B cell (primary cell): ENCODE measurements at regions not wholly inside any gene's neighbourhood (a gene's known extent, or its start where the extent isn't known, plus 50 kb on each side); places are given as distances from the start of the nearest gene placed in this dataset.

Experiments used
- ATAC-seq: fragments of 200-7000 bp; cut with Tn5 transposase; one replicate; pipeline ENCODE4 v1.10.0; 2021; ENCODE audit warnings: low read depth, mild to moderate bottlenecking, moderate number of reproducible peaks, moderate library complexity
- CTCF ChIA-PET: fragments of 350-600 bp; sonication (Branson Sonifier 250); formaldehyde crosslinking; loops from one replicate; lab custom pipeline; 2021; ENCODE audit warnings: antibody characterized with exemption, inconsistent platforms; lab: Charles Lee
- POLR2A ChIA-PET: fragments of 350-600 bp; sonication (Branson Sonifier 250); formaldehyde crosslinking; loops from one replicate; lab custom pipeline; 2021; ENCODE audit warnings: antibody characterized with exemption; lab: Charles Lee
- DNase-seq: peaks from one replicate; pipeline ENCODE4 v3.0.0; 2013
- H2AFZ ChIP-seq: 2 replicates; pipeline ENCODE4 v1.6.1; 2012; ENCODE audit warnings: mild to moderate bottlenecking, low read depth, low read length; ENCODE audit not compliant: insufficient read depth, poor library complexity, severe bottlenecking
- H3K27ac ChIP-seq, 2 donors: 1 replicate in 1 of 2; 2 replicates in 1 of 2; pipeline ENCODE4 v1.5.1; 2012 to 2013; ENCODE audit warnings: low read length in 2 of 2, mild to moderate bottlenecking in 2 of 2, moderate library complexity in 1 of 2
- H3K27me3 ChIP-seq, 4 experiments: fragments of 200-600 bp in 1 of 4; sonication (generic) in 1 of 4; replicated peaks in 1 of 4; 1 replicate in 2 of 4; 2 replicates in 2 of 4; pipeline versions ENCODE4 v1.6.1 to v1.7.0; 2013 to 2016; ENCODE audit warnings: low read length in 3 of 4, mild to moderate bottlenecking in 2 of 4, mixed read lengths in 1 of 4, moderate library complexity in 1 of 4; ENCODE audit not compliant: insufficient read depth in 4 of 4, control insufficient read depth in 3 of 4; ENCODE audit errors: control extremely low read depth in 1 of 4
- H3K36me3 ChIP-seq, 2 experiments: replicated peaks in 1 of 2; 1 replicate in 1 of 2; 2 replicates in 1 of 2; pipeline versions ENCODE4 v1.6.1 to v1.7.1; 2013; ENCODE audit warnings: low read length in 1 of 2; ENCODE audit not compliant: insufficient read depth in 2 of 2, control insufficient read depth in 1 of 2; ENCODE audit errors: control extremely low read depth in 1 of 2, extremely low read depth in 1 of 2
- H3K4me1 ChIP-seq, 2 donors: fragments of 200-600 bp in 1 of 2; sonication (generic) in 1 of 2; 1 replicate in 1 of 2; 2 replicates in 1 of 2; pipeline versions ENCODE4 v1.5.1 to v1.6.1; 2013 to 2017; ENCODE audit warnings: low read length in 2 of 2; ENCODE audit not compliant: control insufficient read depth in 2 of 2, insufficient read depth in 2 of 2
- H3K4me2 ChIP-seq: replicated peaks from 2 replicates; pipeline ENCODE3; 2012; ENCODE audit warnings: mild to moderate bottlenecking, low read depth, low read length; ENCODE audit not compliant: poor library complexity, severe bottlenecking
- H3K4me3 ChIP-seq, 5 experiments: fragments of 200-600 bp in 1 of 5; sonication (generic) in 1 of 5; 1 replicate in 3 of 5; 2 replicates in 2 of 5; pipeline versions ENCODE4 v1.5.1 to v1.7.0; 2011 to 2016; ENCODE audit warnings: low read length in 4 of 5, mild to moderate bottlenecking in 4 of 5, low read depth in 2 of 5, control low read depth in 1 of 5, moderate library complexity in 1 of 5; ENCODE audit not compliant: insufficient read depth in 1 of 5; ENCODE audit errors: control extremely low read depth in 1 of 5, extremely low read depth in 1 of 5
- H3K79me2 ChIP-seq: fragments of 200-600 bp; sonication (generic); one replicate; pipeline ENCODE4 v1.6.0; 2016; ENCODE audit warnings: low read length; ENCODE audit not compliant: control insufficient read depth, insufficient read depth
- H3K9ac ChIP-seq: fragments of 200-600 bp; sonication (generic); 2 replicates; pipeline ENCODE4 v1.6.1; 2017; ENCODE audit warnings: mild to moderate bottlenecking, low read length, moderate library complexity
- H3K9me3 ChIP-seq, 3 donors: one replicate each; pipeline versions ENCODE4 v1.6.1 to v1.7.1; 2013; ENCODE audit warnings: low read length in 2 of 3; ENCODE audit not compliant: control insufficient read depth in 2 of 3, insufficient read depth in 1 of 3; ENCODE audit errors: control extremely low read depth in 1 of 3
- H4K20me1 ChIP-seq: 2 replicates; pipeline ENCODE4 v1.6.0; 2012; ENCODE audit warnings: mild to moderate bottlenecking, low read length; ENCODE audit not compliant: insufficient read depth, control insufficient read depth, poor library complexity, severe bottlenecking
- H3K27ac Mint-ChIP-seq: one replicate; pipeline ENCODE4 v1.8.0; 2021; ENCODE audit warnings: mixed read lengths
- H3K27me3 Mint-ChIP-seq: one replicate; pipeline ENCODE4 v1.8.0; 2021; ENCODE audit warnings: mixed read lengths
- H3K4me1 Mint-ChIP-seq: one replicate; pipeline ENCODE4 v1.8.0; 2021; ENCODE audit warnings: mixed read lengths
- H3K4me3 Mint-ChIP-seq: one replicate; pipeline ENCODE4 v1.8.0; 2021; ENCODE audit warnings: mixed read lengths
- H3K9me3 Mint-ChIP-seq: one replicate; pipeline ENCODE4 v1.8.0; 2022; ENCODE audit warnings: mixed read lengths; ENCODE audit not compliant: insufficient read depth
- CTCF ChIP-seq: fragments of 200-600 bp; IDR thresholded peaks from one replicate; pipeline ENCODE4 v1.8.0; 2022; ENCODE audit warnings: antibody characterized with exemption, mild to moderate bottlenecking
- EZH2 ChIP-seq: IDR thresholded peaks from 2 replicates; pipeline ENCODE4 v1.6.1; 2012; ENCODE audit warnings: borderline replicate concordance, low read depth, mild to moderate bottlenecking, moderate library complexity, low read length; ENCODE audit not compliant: insufficient read depth, poor library complexity, severe bottlenecking
- WGBS: methylation state at CpG from one replicate; pipeline ENCODE4 v1.1.5; 2013; ENCODE audit warnings: missing lambda C conversion rate; ENCODE audit not compliant: insufficient coverage; 5-methylcytosine and 5-hydroxymethylcytosine counted together
- intact Hi-C: fragments of 100-400 bp; cut with micrococcal nuclease; formaldehyde crosslinking; loops from one replicate; pipeline ENCODE4 v1.10.0; 2022

- ChIA-PET POLR2A (no interaction called here), CTCF (no interaction called here)
Observed at GRCh38 chr9:3047912-3048311, 204.0 kb upstream of the PUM3 start.

GRCh38 chr9:3045153-3045552, 201.3 kb upstream of the PUM3 start:
- no peaks in the 10 kb centered on the region for H3K4me1 ChIP-seq
- intact Hi-C loops = no loop called here
- Mint-ChIP-seq H3K27me3 (no peaks in the 10 kb centered on the region), H3K4me3 (no peak overlapping the region), H3K4me1 (no peaks in the 10 kb centered on the region), H3K27ac (no peak overlapping the region), H3K9me3 (no peaks in the 10 kb centered on the region)
- no peak for TF ChIP-seq EZH2
- TF ChIP-seq CTCF = no peak
- no peak for ATAC-seq
- no peaks in the 10 kb centered on the region for H3K27me3 ChIP-seq
- ChIA-PET CTCF (no interaction called here), POLR2A (no interaction called here)
- H3K79me2 ChIP-seq = no peaks in the 10 kb centered on the region
- no peak overlapping the region for H3K4me3 ChIP-seq
- H4K20me1 ChIP-seq = no peaks in the 10 kb centered on the region
- no peak overlapping the region for H2AFZ ChIP-seq
- no peak for DNase-seq
- H3K4me2 ChIP-seq = no peak overlapping the region
- H3K36me3 ChIP-seq = no peaks in the 10 kb centered on the region
- no peak overlapping the region for H3K9ac ChIP-seq
- H3K9me3 ChIP-seq = peaks cover 0 to 1% (median 0%) of the 10 kb centered on the region in 3 donors
- no CpG with 5 or more reads among the region's 1 CpG for WGBS
- no peak overlapping the region for H3K27ac ChIP-seq

More at GRCh38 chr9:3047912-3048311, 204.0 kb upstream of the PUM3 start:
- H3K9me3 Mint-ChIP-seq = no peaks in the 10 kb centered on the region
- intact Hi-C loops = no loop called here
- Histone ChIP-seq H3K27me3 (no peaks in the 10 kb centered on the region), H3K4me1 (no peaks in the 10 kb centered on the region), H3K36me3 (no peaks in the 10 kb centered on the region), H3K9ac (no peak overlapping the region), H3K4me3 (no peak overlapping the region), H3K79me2 (no peaks in the 10 kb centered on the region), H3K27ac (no peak overlapping the region), H3K4me2 (no peak overlapping the region), H2AFZ (no peak overlapping the region), H4K20me1 (no peaks in the 10 kb centered on the region), H3K9me3 (no peaks in the 10 kb centered on the region)
- H3K27me3 Mint-ChIP-seq = no peaks in the 10 kb centered on the region
- no peak for TF ChIP-seq CTCF
- TF ChIP-seq EZH2 = no peak
- no CpG with 5 or more reads among the region's 3 CpGs for WGBS
- ATAC-seq (no peak), DNase-seq (no peak)
- H3K4me1 Mint-ChIP-seq = no peaks in the 10 kb centered on the region
- no peak overlapping the region for H3K4me3 Mint-ChIP-seq
- no peak overlapping the region for H3K27ac Mint-ChIP-seq
